SK-N-SH (cell line): ENCODE measurements at regions not wholly inside any gene's neighbourhood (a gene's known extent, or its start where the extent isn't known, plus 50 kb on each side); places are given as distances from the start of the nearest gene placed in this dataset.

Experiments
- CTCF ChIA-PET: fragments of 300-600, 350-600 bp; formaldehyde crosslinking; extraction: SDS; loops from one replicate; lab custom pipeline; 2021; lab: Yijun Ruan, JAX
- POLR2A ChIA-PET: fragments of 350-600 bp; sonication (Branson Sonifier 250); formaldehyde crosslinking; extraction: SDS; loops from one replicate; lab custom pipeline; 2020; ENCODE audit warnings: antibody characterized with exemption, inconsistent platforms; lab: Yijun Ruan, JAX
- DNase-seq: peaks from one replicate; pipeline ENCODE4 v3.0.0; 2012
- H2AFZ ChIP-seq: fragments of 200-600 bp; sonication (generic); 2 replicates; pipeline ENCODE4 v1.8.1; 2016; ENCODE audit warnings: antibody characterized with exemption, mild to moderate bottlenecking, low read depth
- H3F3A ChIP-seq: fragments of 200-600 bp; sonication (generic); replicated peaks from 2 replicates; pipeline ENCODE3; 2016; ENCODE audit warnings: antibody characterized with exemption, mild to moderate bottlenecking; ENCODE audit not compliant: insufficient read depth
- H3K27ac ChIP-seq, 2 experiments: fragments of 200-500 bp in 1 of 2; fragments of 200-600 bp in 1 of 2; sonication (Bioruptor generic) in 1 of 2; sonication (generic), shearing (Covaris generic) in 1 of 2; 2 replicates each; pipeline versions ENCODE4 v1.5.1 to v1.6.1; 2014 to 2016; ENCODE audit warnings: low read depth in 2 of 2, inconsistent platforms in 1 of 2, low read length in 1 of 2, mild to moderate bottlenecking in 1 of 2, mixed read lengths in 1 of 2
- H3K27me3 ChIP-seq: fragments of 200-600 bp; sonication (generic), shearing (Covaris generic); 2 replicates; pipeline ENCODE4 v1.6.1; 2016; ENCODE audit warnings: mixed run types; ENCODE audit not compliant: insufficient read depth
- H3K36me3 ChIP-seq, 2 experiments: fragments of 200-500 bp in 1 of 2; fragments of 200-600 bp in 1 of 2; sonication (Bioruptor generic) in 1 of 2; sonication (generic) in 1 of 2; replicated peaks in 1 of 2; 2 replicates each; pipeline versions ENCODE3 to v1.5.1; 2014 to 2016; ENCODE audit warnings: low read length in 1 of 2, mild to moderate bottlenecking in 1 of 2; ENCODE audit not compliant: insufficient read depth in 2 of 2, control insufficient read depth in 1 of 2
- H3K4me1 ChIP-seq, 2 experiments: fragments of 200-500 bp in 1 of 2; fragments of 200-600 bp in 1 of 2; sonication (Bioruptor generic) in 1 of 2; sonication (generic), shearing (Covaris generic) in 1 of 2; 2 replicates each; pipeline versions ENCODE4 v1.5.1 to v1.6.1; 2014 to 2016; ENCODE audit warnings: low read depth in 1 of 2, low read length in 1 of 2, mixed run types in 1 of 2; ENCODE audit not compliant: insufficient read depth in 2 of 2, control insufficient read depth in 1 of 2
- H3K4me2 ChIP-seq: fragments of 200-600 bp; sonication (generic), shearing (Covaris generic); 2 replicates; pipeline ENCODE4 v1.6.1; 2017; ENCODE audit warnings: mixed run types
- H3K4me3 ChIP-seq, 2 experiments: fragments of 200-500 bp in 1 of 2; fragments of 200-600 bp in 1 of 2; sonication (Bioruptor generic) in 1 of 2; sonication (generic), shearing (Covaris generic) in 1 of 2; 2 replicates each; pipeline versions ENCODE4 v1.5.1 to v1.8.1; 2014 to 2016; ENCODE audit warnings: low read depth in 2 of 2, inconsistent platforms in 1 of 2, low read length in 1 of 2, mild to moderate bottlenecking in 1 of 2, mixed read lengths in 1 of 2, moderate library complexity in 1 of 2
- H3K79me2 ChIP-seq: fragments of 200-600 bp; sonication (generic); 2 replicates; pipeline ENCODE4 v1.8.1; 2017; ENCODE audit warnings: mild to moderate bottlenecking; ENCODE audit not compliant: insufficient read depth
- H3K9ac ChIP-seq: fragments of 200-600 bp; sonication (generic); 2 replicates; pipeline ENCODE4 v1.6.1; 2017; ENCODE audit warnings: mixed run types
- H3K9me2 ChIP-seq: fragments of 200-600 bp; sonication (generic); 2 replicates; pipeline ENCODE4 v1.6.1; 2017; ENCODE audit warnings: mixed run types
- H3K9me3 ChIP-seq: fragments of 200-600 bp; sonication (generic); 2 replicates; pipeline ENCODE4 v1.6.1; 2017; ENCODE audit warnings: mixed run types, mild to moderate bottlenecking, moderate library complexity
- H4K20me1 ChIP-seq: fragments of 200-600 bp; sonication (generic); 2 replicates; pipeline ENCODE4 v1.6.1; 2017; ENCODE audit warnings: mild to moderate bottlenecking, mixed run types; ENCODE audit not compliant: insufficient read depth
- ELF1 ChIP-seq: IDR thresholded peaks from 2 replicates; pipeline ENCODE4 v1.4.0; 2012
- FOSL2 ChIP-seq: IDR thresholded peaks from 2 replicates; pipeline ENCODE4 v1.4.0; 2012; ENCODE audit warnings: low read depth, mild to moderate bottlenecking, moderate library complexity, borderline replicate concordance
- MEF2A ChIP-seq: IDR thresholded peaks from 2 replicates; pipeline ENCODE4 v1.4.0; 2012; ENCODE audit warnings: low read depth, borderline replicate concordance
- RAD21 ChIP-seq: IDR thresholded peaks from 2 replicates; pipeline ENCODE4 v1.6.1; 2012; ENCODE audit warnings: mild to moderate bottlenecking, low read length
- SIN3A ChIP-seq: IDR thresholded peaks from 2 replicates; pipeline ENCODE4 v1.6.1; 2012; ENCODE audit warnings: low read depth, mild to moderate bottlenecking, low read length, moderate library complexity, borderline replicate concordance
- WGBS: methylation state at CpG from one replicate; pipeline ENCODE4 v1.1.6; 2017; ENCODE audit warnings: low lambda C conversion rate; 5-methylcytosine and 5-hydroxymethylcytosine counted together
- TF ChIP-seq, protein P1 (sequence below): fragments of 200-600 bp; sonication (generic); IDR thresholded peaks from 2 replicates; pipeline ENCODE4 v1.6.1; 2017; ENCODE audit warnings: antibody characterized with exemption, mild to moderate bottlenecking, moderate library complexity
- TF ChIP-seq, protein P2 (sequence below): fragments of 150-350 bp; IDR thresholded peaks from 2 replicates; pipeline ENCODE4 v1.6.1; 2016; ENCODE audit warnings: mild to moderate bottlenecking, low read depth, low read length
- TF ChIP-seq, protein P3 (sequence below): IDR thresholded peaks from 2 replicates; pipeline ENCODE4 v1.4.0; 2012; ENCODE audit warnings: low read depth, borderline replicate concordance
- TF ChIP-seq, protein P4 (sequence below): IDR thresholded peaks from 2 replicates; pipeline ENCODE4 v1.4.0; 2012; ENCODE audit warnings: low read depth, borderline replicate concordance
- TF ChIP-seq, protein P5 (sequence below): fragments of 150-350 bp; IDR thresholded peaks from 2 replicates; pipeline ENCODE4 v1.6.1; 2017; ENCODE audit warnings: antibody characterized with exemption, low read length, low read depth, borderline replicate concordance

DNA sequence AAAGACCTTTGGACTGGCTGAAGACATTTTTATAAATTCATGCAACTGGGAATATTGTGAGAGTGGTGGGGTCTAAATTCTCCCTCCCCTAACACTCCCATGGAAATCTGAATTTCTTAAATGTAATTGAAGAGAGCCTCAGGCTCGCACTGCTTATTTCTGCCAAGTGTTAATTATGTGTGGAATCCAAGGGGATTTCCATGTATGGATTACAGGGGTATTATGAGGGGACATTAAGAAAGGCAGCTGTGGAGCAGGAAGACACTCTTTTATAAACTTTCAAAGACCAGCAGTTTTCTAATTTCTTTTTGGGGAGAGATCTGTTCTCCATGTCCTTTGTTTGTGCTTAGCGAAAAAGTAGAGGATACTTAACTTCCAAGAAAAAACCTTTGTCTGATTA is 152.1 kb upstream of the TBL1XR1 start (continued):
- TF ChIP-seq, protein P1, sequence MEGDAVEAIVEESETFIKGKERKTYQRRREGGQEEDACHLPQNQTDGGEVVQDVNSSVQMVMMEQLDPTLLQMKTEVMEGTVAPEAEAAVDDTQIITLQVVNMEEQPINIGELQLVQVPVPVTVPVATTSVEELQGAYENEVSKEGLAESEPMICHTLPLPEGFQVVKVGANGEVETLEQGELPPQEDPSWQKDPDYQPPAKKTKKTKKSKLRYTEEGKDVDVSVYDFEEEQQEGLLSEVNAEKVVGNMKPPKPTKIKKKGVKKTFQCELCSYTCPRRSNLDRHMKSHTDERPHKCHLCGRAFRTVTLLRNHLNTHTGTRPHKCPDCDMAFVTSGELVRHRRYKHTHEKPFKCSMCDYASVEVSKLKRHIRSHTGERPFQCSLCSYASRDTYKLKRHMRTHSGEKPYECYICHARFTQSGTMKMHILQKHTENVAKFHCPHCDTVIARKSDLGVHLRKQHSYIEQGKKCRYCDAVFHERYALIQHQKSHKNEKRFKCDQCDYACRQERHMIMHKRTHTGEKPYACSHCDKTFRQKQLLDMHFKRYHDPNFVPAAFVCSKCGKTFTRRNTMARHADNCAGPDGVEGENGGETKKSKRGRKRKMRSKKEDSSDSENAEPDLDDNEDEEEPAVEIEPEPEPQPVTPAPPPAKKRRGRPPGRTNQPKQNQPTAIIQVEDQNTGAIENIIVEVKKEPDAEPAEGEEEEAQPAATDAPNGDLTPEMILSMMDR: no peak
- TF ChIP-seq RAD21 (no peak), SIN3A (no peak), FOSL2 (no peak)
- TF ChIP-seq, protein P2, sequence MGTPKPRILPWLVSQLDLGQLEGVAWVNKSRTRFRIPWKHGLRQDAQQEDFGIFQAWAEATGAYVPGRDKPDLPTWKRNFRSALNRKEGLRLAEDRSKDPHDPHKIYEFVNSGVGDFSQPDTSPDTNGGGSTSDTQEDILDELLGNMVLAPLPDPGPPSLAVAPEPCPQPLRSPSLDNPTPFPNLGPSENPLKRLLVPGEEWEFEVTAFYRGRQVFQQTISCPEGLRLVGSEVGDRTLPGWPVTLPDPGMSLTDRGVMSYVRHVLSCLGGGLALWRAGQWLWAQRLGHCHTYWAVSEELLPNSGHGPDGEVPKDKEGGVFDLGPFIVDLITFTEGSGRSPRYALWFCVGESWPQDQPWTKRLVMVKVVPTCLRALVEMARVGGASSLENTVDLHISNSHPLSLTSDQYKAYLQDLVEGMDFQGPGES: no peak

DNA sequence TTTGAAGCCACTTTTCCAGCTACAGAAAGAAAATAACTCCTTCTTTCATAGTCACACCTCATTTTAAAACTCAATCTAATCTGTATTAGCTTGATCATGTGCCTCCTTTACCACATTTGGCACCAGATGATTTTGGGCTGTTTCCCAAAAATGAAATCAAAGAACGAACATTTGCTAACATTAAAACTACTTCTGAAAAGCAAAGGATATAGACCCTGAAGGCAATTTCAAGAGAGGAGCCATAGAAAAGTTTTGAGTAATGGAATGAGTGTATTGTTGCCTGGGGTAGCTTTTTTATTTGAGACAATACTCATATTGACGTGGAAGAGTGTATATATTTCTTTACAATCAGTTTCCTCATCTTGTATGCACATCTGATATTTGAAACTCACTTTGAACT is 152.8 kb upstream of the TBL1XR1 start:
- H2AFZ ChIP-seq: no peak overlapping the region
- H3K4me1 ChIP-seq: peaks cover 7 to 22% of the 10 kb centered on the region in 2 experiments
- ChIA-PET POLR2A (no interaction called here), CTCF (no interaction called here)
- DNase-seq: no peak
- no peak overlapping the region for H3K27ac ChIP-seq
- no peaks in the 10 kb centered on the region for H3K36me3 ChIP-seq
- no peaks in the 10 kb centered on the region; the same call in 1 of the 2 replicates for H3K9me3 ChIP-seq
- 95% methylated on average over 2 of the region's 2 CpGs for WGBS
- H3K79me2 ChIP-seq: no peaks in the 10 kb centered on the region
- TF ChIP-seq ELF1 (no peak), MEF2A (no peak)
- TF ChIP-seq, protein P3, sequence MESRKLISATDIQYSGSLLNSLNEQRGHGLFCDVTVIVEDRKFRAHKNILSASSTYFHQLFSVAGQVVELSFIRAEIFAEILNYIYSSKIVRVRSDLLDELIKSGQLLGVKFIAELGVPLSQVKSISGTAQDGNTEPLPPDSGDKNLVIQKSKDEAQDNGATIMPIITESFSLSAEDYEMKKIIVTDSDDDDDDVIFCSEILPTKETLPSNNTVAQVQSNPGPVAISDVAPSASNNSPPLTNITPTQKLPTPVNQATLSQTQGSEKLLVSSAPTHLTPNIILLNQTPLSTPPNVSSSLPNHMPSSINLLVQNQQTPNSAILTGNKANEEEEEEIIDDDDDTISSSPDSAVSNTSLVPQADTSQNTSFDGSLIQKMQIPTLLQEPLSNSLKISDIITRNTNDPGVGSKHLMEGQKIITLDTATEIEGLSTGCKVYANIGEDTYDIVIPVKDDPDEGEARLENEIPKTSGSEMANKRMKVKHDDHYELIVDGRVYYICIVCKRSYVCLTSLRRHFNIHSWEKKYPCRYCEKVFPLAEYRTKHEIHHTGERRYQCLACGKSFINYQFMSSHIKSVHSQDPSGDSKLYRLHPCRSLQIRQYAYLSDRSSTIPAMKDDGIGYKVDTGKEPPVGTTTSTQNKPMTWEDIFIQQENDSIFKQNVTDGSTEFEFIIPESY: no peak
- TF ChIP-seq, protein P4, sequence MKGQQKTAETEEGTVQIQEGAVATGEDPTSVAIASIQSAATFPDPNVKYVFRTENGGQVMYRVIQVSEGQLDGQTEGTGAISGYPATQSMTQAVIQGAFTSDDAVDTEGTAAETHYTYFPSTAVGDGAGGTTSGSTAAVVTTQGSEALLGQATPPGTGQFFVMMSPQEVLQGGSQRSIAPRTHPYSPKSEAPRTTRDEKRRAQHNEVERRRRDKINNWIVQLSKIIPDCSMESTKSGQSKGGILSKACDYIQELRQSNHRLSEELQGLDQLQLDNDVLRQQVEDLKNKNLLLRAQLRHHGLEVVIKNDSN: no peak
- TF ChIP-seq, protein P5, sequence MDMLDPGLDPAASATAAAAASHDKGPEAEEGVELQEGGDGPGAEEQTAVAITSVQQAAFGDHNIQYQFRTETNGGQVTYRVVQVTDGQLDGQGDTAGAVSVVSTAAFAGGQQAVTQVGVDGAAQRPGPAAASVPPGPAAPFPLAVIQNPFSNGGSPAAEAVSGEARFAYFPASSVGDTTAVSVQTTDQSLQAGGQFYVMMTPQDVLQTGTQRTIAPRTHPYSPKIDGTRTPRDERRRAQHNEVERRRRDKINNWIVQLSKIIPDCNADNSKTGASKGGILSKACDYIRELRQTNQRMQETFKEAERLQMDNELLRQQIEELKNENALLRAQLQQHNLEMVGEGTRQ: no peak
- TF ChIP-seq, all 33 proteins: peak for 0
- Histone ChIP-seq H3K9me2 (no peaks in the 10 kb centered on the region), H3F3A (no peaks in the 10 kb centered on the region), H3K27me3 (no peaks in the 10 kb centered on the region), H3K4me2 (no peak overlapping the region), H4K20me1 (no peaks in the 10 kb centered on the region), H3K4me3 (no peak overlapping the region), H3K9ac (no peak overlapping the region)
